HG02884 (cell line): ENCODE measurements at regions not wholly inside any gene's neighbourhood (a gene's known extent, or its start where the extent isn't known, plus 50 kb on each side); places are given as distances from the start of the nearest gene placed in this dataset.
"Not testable (repeated sequence)": the region's sequence is repeated elsewhere in the genome, so short reads cannot be mapped to it uniquely, and the experiment has no call there.

Experiments
- ATAC-seq: cut with Tn5 transposase; IDR thresholded peaks from one replicate; pipeline ENCODE4 v1.9.1; 2021; ENCODE audit warnings: mild to moderate bottlenecking, moderate library complexity; ENCODE audit not compliant: unreplicated experiment

DNA sequence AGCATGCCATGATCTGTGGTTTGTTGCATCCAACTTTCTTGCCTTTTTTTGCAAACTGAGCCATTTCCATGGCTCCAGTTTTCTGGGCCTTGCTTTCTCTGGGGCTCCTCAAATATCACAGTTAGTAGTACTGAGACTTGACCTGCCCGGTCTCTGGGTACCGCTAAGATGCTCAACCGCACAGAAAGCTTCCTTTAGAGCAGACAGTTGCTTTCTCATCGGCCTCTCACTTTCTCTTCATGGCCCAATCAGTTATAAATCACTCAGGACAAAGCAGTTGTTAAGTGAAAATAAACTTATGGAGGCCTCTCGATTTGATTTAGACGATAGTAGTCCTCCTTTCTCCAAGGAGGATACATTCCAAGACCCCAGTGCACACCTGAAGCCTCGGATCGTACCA lies 141.2 kb upstream of the ASB18 start:
- no peak for ATAC-seq

DNA sequence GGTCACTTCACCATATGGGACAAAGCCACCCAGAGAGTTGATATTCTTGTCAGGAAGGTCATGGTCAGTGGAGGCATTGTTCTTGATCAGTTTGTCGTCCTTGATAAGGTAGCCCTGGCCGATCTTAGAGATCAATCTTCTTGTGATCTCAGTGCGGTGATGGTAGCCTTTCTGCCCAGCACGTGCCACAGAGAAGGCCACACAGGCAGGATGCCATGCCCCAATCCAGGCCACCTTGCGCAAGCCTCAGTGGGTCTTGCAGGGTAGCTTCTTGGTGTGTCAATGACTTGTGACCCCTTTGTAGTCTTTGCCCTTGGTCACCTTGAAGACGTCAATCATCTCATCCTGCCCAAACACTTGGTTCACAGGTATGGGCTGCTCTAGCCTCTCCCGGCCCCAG lies 143.9 kb upstream of the ASB18 start:
- no peak for ATAC-seq

DNA sequence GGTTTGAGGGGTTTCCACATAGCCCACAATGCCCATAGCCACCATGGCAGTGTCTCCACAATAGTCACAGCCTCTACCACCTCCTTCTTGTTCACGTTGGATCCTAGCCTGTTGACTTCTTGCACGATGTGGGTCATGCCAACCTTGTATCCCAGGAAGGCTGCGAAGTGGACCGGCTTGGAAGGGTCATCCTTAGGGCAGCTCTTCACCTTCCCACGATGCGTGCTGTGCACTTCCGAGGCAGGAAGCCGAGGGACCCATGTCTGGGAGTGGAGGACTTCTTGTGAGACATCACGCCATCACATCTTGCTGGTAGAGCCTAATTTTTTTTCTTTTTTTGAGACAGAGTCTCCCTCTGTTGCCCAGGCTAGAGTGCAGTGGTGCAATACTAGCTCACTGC lies 144.6 kb upstream of the ASB18 start:
- no peak for ATAC-seq

DNA sequence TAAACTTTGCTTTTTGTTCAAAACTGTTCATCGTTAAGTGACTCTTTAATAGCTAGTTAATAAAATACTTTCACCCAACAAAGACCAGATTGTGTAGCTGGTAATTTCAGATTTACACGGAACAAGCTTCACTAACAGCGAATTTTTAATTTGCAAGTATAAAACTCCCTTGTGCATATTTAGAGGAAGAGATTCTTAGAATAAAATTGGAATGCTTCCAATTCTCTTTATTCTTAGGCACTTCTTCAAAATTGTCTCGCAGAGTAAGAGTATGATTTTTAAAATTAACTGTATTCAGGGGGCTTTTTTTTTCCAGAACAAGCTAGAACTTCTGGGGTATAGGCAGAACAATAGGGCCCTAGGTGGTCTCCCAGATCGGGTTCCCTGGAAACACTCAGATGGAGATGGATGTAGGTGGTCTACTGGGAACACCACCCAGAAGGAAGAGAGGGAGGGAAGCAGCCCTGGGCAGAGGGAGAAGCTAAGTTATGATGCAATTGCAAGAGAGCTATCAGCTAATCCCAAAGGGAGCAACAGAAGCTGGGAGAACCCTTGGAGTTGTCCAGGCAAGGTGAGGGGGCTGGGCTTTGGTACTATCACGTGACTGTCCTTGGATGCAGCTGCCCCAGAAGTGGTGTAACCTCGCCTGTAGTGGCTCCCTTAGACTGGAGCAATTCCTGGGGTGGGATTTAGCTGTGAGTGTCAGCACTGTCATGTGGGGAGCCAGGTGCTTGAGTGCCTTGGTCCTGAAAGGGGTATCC lies 151.7 kb upstream of the ASB18 start:
- no peak for ATAC-seq

DNA sequence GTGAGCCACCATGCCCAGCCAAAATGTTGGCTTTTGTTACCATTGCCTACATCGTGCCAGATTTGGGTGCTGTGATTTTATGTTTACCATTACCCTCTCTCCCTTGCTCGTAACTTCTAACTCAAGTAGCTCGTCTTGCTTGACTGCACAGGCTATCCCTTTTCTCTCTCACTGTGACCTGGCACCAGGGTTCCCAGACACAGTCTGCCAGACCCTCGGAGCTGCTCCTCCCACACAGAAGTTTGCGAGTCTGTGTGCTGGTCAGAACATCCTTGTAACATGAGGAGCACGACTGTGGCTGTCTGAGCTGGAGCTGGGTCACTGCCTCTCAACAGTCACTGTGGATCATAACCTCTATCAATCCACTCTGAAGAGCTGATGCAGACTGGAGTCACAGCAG lies 152.5 kb upstream of the ACKR3 start:
- no peak for ATAC-seq

DNA sequence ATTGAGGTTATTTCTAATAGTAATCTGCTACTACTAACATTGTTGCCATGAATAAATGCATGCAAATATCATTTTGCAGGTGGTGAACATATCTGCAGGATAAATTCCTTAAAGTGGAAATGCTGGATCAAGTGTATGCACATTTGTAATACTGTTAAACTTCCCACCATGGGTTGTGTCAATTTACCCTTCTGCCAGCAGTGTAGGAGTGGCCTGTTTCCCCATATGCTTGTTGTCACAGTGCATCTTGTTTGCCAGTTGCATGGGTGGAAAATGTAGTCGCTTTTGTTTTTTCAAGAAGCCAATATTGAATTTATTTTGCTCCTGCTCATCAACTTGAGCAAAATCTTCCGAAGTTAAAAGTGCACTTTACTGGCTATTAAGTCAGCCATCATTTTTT lies 139.0 kb upstream of the ACKR3 start:
- no peak for ATAC-seq

DNA sequence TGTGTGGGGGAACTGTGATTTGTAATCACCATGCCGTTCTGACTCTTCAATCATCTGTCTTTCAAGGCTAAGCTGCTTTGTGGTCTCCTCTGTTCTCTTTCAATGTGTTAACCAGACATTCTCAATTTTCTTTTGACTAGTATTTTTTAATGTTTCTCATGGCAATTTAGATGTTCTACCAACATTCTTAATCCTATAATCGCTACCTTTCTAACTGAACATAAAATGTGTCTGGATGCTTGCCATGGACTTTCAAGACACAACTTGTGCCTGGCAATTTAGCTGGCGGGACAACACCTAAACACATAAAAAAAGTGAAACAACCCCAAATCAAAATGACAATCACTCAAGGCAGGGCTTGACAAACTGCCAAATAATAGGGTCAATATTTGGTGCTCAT lies 135.0 kb upstream of the ACKR3 start:
- no peak for ATAC-seq

DNA sequence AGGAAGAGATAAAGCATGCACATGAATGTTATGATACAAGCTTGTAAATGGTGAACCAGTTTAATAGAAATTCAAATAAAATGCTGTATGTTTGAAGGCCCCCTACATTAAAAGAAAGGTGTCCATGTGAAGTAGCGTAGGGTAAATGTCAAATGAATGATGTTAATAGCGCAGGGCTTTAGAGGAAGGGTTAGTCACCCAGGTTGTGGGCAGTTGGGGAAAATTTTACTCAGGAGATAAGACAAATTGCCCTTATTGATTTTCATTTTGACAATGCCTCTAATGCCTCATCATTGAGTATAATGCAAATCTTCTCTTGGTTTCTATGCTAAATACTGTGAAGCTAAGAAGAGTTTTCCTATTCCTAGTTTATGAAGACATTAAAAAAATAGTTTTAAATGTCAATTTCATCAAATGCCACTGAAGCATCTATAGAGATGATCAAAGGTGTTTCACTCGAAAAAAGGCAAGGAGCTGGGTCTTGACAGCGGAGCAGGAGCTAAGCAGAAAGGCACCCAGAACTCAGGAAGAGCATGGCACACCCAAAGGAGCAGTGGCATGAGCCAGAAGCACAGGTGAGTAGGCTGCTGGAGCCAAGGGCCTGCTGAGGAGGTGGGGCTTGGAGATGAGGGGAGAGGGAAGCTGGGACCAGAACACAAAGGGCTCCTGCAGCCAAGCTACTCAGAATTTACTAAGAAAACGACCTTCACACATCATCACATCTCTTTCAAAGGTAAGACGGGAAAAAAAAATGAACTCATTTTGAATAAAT lies 129.3 kb upstream of the ACKR3 start:
- no peak for ATAC-seq

DNA sequence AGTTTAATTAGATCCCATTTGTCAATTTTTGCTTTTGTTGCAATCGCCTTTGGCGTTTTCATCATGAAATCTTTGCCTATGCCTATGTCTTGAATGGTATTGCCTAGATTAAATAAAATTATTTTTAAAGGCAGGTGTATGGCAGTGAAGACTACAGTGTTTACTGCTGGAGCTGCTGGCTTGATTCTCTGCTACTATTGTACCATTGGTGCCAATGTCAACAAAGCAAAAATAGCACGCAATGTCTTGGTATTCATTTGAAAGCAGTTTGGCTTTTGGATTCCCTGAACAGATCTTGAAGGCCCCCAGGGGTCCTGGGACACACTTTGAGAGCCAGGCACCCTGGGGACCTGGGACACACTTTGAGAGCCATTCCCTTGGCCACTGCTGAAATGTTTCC lies 125.4 kb upstream of the ACKR3 start:
- ATAC-seq: no peak

DNA sequence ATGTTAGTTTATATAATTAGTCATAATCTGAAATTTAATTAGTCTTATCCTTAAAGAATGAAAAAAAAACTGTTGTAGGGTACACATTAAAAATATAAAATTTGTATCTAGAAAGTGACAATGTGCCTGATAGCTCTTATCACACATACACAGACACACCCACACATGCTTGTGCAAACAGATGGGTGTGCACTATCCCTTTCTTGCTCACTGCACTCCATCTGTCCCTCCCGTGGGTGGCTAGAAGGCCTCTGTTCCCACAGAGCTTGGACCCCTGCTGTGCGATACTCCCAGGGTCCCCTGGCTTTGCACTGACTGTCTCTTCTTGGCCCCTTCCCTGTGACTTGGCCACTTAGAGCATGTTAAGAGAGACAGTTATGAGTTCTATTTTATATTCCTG lies 123.9 kb upstream of the ACKR3 start:
- no peak for ATAC-seq

DNA sequence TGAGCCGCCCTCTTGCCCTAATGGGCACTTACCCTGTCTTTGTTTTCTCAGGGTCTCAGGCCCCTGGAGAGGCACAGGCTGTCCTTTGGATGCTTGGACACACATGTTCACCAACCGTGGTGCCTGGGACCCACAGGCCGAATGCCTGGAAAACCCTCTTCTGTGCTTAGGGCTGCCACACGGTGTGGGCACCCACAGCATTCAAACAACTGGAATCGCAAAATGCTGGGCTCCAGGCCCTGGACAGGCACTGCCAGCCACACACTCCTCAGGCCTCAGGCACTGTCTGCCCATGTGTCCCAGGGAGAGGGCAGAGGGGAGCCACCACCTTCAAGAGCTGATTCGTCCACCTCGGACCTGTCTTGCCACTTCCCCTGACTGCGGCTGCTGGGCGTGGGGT lies 123.1 kb upstream of the ACKR3 start:
- no peak for ATAC-seq

DNA sequence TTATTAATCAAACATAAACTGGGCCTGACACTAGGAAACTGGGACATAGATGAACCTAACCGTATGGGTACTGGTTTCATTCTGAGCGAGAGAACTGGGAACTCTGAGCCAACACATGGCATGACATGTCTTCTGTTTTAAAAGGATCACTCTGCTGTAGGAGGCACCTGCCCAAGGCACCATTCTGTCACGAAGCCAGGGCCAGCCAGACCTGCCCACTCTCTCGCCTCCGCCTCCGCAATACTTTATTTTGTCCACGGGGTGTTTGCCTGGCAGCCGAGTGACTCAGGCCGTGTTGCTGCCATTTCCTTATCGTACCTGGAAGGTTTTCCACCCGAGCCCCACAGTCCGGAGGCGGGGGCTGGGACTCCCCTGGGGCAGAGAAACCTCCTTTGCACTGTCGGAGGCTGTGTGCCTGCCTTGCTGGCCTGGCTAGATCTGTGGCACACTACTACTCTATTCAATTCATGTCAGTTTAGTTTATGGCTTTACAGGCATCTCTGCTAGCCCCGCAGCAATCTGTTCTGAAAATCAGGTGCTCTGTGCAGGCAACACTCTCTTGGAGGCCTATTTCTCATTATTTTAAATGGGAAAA lies 120.4 kb upstream of the ACKR3 start:
- ATAC-seq: no peak

DNA sequence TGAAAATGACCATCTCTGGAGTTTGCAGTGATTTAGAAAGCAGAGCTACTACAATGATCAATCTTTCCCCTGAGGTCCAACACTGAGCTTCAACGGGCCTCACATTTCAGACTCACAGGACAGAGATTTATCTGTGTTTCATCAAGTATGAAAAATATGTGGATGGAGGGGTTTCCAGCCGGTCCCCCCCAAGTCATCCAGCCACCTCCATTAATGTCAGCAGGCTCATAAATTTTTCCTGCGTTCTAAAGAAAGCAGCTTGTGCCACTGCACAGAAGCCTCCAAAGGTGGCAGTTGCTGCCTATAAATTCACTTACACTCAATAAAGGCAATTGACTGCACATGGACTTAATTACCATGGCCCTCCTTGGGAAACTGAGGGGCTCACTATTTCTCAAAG lies 117.4 kb upstream of the ACKR3 start:
- ATAC-seq: no peak

DNA sequence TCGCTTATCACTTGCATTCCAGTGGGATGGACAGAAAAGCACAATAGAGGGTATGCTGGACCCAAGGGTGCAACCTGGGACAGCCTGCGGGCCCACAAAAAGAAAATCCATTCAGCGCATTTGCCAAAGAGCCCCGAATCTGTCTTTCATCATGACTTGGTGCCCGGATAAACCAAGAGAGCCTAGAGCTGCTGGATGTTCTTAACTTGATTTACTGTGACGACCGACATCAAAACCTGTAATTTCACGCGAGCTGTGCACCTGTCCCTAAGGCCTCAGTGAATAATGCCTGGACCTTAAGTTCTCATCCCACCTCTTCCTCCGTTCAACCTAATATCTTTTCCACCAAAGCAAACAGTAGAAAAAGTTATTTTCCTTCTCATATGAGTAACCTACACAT lies 115.5 kb upstream of the ACKR3 start:
- ATAC-seq: no peak

DNA sequence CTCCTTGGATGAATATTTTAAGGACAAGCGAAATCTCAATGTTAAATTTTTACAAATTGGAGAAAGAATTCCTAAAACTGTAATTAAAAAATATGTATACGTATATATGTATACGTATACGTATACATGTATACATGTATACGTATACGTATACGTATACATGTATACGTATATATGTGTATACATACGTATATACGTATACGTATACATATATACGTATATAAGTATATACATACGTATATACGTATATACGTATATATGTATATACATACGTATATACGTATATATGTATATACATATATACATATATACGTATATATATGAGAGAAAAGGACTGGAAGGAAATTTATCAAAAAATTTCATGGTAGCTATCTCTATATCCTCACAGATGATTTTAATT lies 110.2 kb upstream of the ACKR3 start:
- no peak for ATAC-seq

DNA sequence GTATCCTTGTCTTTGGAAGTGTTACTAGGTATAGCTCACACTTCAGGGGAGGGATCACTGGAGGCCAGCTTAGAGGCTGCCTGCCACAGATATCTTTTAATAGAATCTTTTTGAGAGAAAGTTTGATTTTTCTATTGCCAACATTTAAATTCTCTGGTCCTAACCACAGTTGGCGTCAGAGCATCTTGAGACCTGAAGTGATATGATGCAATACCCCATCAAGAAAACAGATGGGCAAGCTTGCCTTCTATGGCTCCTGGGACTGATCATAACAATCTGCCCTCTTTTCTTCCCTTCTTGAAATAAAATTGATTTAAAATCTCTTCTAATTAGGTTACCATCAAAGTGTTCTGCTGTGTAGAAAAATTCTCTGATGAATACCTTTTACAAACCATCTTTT lies 105.5 kb upstream of the ACKR3 start:
- ATAC-seq: no peak

DNA sequence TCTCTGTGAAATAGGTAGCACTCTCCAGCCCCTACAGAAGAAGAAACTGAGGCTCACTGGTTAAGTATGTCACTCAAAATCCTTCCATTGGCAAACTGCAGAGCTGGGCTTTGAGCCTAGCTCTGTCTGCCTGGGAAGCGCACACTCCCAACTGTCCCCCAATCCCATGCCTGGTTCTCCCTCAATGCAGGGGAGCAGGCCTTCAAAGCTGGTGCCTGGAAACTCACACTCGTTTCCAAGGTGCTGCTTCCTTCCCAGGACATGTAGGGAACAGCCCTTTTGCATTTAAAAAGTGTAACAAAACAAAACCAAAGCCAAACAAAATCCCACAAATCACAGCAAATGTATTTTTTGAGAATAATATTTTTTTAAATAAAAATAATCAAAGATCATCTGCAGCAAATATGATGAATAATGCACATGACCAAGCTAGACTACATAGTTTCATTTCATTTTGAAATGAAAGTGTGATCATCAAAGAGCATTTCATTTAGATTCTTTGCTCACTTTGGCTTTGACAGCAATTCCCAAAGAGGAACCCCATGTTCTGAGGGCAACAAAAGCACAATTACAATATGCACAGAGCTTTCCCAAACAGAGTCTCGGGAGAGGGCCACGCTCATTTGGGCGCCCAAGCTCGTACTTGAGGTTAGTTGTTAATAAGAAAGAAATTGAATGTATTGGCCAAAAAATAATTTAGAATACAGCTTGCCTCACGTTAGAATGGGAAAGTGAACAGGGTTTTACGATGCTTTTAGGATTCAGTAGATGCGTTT lies 96.7 kb upstream of the ACKR3 start:
- ATAC-seq: no peak

DNA sequence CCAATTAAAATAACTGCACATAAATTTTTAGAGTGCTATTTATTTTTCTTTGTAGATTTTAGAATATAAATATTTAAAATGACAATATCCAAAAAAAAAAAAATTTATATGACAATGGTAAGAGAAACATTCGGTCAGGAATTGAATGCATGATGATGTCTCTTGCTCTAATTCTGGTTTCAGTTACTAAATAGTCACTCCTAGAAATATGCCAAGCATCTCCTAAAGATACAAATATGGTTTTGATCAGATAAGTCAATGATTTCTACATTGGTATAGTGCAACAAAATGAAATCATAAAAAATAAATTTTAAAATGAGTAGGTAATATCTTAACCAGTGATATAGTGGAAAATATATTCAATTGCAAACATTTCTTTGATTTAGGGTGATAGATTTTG lies 95.9 kb upstream of the ACKR3 start:
- no peak for ATAC-seq

DNA sequence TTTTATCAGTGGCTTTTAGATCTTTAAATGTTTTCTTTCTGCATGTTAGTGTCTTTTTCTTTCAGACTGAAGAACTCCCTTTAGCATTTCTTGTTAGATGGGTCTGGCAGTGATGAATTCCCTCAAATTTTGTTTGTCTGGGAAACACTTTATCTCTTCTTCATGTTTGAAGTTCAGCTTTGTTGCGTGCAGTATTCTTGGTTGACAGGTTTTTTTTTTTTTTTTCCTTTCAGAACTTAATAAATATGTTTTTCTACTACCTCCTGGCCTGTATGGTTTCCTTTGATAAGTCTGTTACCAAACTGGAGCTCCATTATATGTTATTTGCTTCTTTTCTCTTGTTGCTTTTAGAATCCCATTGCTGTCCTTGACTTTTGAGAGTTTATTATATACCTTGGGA lies 89.8 kb upstream of the ACKR3 start:
- ATAC-seq: no peak

DNA sequence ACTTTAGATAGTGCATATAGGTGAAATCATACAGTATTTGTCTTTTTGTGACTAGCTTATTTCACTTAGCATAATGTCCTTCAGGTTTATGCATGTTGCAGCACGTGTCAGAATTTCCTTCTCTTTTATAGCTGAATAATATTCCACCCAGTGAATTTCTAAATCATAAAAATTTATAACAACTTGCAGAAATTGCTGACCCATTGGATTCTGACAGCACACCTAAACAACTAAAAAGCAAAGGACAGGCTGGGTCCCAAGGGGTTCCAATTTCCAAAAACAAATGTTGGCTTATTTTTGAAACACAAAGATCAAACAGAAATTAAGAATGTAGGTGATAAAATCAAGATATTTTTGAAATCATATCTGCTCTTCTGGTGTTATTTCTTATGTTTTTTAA lies 86.5 kb upstream of the ACKR3 start:
- ATAC-seq: no peak

DNA sequence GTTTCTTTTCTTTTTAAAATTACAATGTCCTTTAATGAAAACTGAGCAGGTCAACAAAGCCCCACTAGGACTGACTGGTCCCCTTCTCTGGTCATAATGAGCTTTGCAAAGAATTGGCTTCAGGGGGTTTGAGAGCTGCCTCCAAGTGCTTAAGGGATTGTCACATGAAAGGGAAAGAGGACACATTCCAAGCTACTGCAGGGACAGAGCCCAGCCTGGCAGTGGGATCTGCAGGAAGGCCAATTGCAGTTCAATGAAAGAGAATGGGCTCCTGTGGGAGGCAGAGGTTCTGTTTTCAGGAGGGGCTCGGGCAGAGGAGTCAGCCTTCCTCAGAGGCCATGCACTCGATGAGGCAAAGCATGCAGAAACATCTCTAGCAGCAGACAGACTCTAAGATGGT lies 84.1 kb upstream of the ACKR3 start:
- ATAC-seq: no peak

DNA sequence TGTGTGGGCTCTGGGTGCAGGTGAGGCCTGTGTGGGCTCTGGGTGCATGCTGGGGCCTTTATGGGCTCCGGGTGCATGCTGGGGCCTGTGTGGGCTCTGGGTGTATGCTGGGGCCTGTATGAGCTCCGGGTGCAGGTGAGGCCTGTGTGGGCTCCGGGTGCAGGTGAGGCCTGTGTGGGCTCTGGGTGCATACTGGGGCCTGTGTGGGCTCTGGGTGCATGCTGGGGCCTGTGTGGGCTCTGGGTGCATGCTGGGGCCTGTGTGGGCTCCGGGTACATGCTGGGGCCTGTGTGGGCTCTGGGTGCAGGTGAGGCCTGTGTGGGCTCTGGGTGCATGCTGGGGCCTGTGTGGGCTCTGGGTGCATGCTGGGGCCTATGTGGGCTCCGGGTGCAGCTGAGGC lies 80.5 kb upstream of the ACKR3 start:
- not testable (repeated sequence) for ATAC-seq
